Erythroblast (primary cell): ENCODE measurements at regions not wholly inside any gene's neighbourhood (a gene's known extent, or its start where the extent isn't known, plus 50 kb on each side); places are given as distances from the start of the nearest gene placed in this dataset.

ENCODE experiments used
- GATA1 ChIP-seq: IDR thresholded peaks from 2 replicates; pipeline ENCODE4 v1.6.1; 2011; ENCODE audit warnings: low read depth, mild to moderate bottlenecking, control low read depth, low read length, moderate library complexity
- POLR2A ChIP-seq: IDR thresholded peaks from 2 replicates; pipeline ENCODE4 v1.6.1; 2011; ENCODE audit warnings: mild to moderate bottlenecking, low read length

- TF ChIP-seq POLR2A (no peak), GATA1 (no peak)
These were observed 1030.3 kb downstream of the FSCB start for GRCh38 chr14:43476822-43477221.
